ENCODE measurements at regions not wholly inside any gene's neighbourhood (a gene's known extent, or its start where the extent isn't known, plus 50 kb on each side); places are given as distances from the start of the nearest gene placed in this dataset.

GRCh38 chr2:120613742-120614571 is 121.7 kb upstream of the GLI2 start:
- TF ChIP-seq CTCF (IDR thresholded peaks at IDR 0.05): no peak
- no peak for TF ChIP-seq POLR2A (IDR thresholded peaks at IDR 0.05)
